Keratinocyte (primary cell): ENCODE measurements at regions not wholly inside any gene's neighbourhood (a gene's known extent, or its start where the extent isn't known, plus 50 kb on each side); places are given as distances from the start of the nearest gene placed in this dataset.

Experiments
- DNase-seq: peaks from one replicate; pipeline ENCODE4 v3.0.0-alpha.2; 2011; ENCODE audit warnings: low read depth, missing footprints, low spot score
- FAIRE-seq: peaks from 2 replicates; lab custom pipeline; 2011; peaks lifted over from hg19 to GRCh38; lab: Jason Lieb, UNC
- H2AFZ ChIP-seq: 2 replicates; pipeline ENCODE4 v1.6.0; 2012; ENCODE audit warnings: low read length, control low read depth, inconsistent platforms; ENCODE audit not compliant: control insufficient read depth
- H3K27ac ChIP-seq: 2 replicates; pipeline ENCODE4 v1.5.1; 2011; ENCODE audit warnings: low read length; ENCODE audit not compliant: control insufficient read depth, insufficient read depth
- H3K27me3 ChIP-seq: 3 replicates; pipeline ENCODE4 v1.6.0; 2011; ENCODE audit warnings: low read length; ENCODE audit not compliant: control insufficient read depth, insufficient read depth; ENCODE audit errors: extremely low read depth
- H3K36me3 ChIP-seq, 2 experiments: 2 replicates in 1 of 2; 3 replicates in 1 of 2; pipeline ENCODE4 v1.5.1; 2011; ENCODE audit warnings: low read length in 2 of 2, mild to moderate bottlenecking in 1 of 2; ENCODE audit not compliant: control insufficient read depth in 2 of 2, insufficient read depth in 2 of 2; ENCODE audit errors: extremely low read depth in 1 of 2
- H3K4me1 ChIP-seq: 3 replicates; pipeline ENCODE4 v1.5.1; 2011; ENCODE audit warnings: low read length; ENCODE audit not compliant: control insufficient read depth, insufficient read depth; ENCODE audit errors: extremely low read depth
- H3K4me2 ChIP-seq: 3 replicates; pipeline ENCODE4 v1.6.0; 2011; ENCODE audit warnings: low read depth, low read length; ENCODE audit not compliant: control insufficient read depth, insufficient read depth; ENCODE audit errors: extremely low read depth
- H3K4me3 ChIP-seq, 3 experiments: fragments of 200-600 bp in 1 of 3; sonication (generic) in 1 of 3; 2 replicates in 2 of 3; 3 replicates in 1 of 3; pipeline ENCODE4 v1.5.1; 2011 to 2016; ENCODE audit warnings: low read length in 3 of 3, mild to moderate bottlenecking in 3 of 3, control low read depth in 2 of 3, inconsistent platforms in 1 of 3, low read depth in 1 of 3, mixed read lengths in 1 of 3, mixed run types in 1 of 3, moderate library complexity in 1 of 3; ENCODE audit not compliant: control insufficient read depth in 2 of 3, insufficient read depth in 2 of 3; ENCODE audit errors: extremely low read depth in 1 of 3
- H3K79me2 ChIP-seq: 2 replicates; pipeline ENCODE4 v1.6.0; 2012; ENCODE audit warnings: low read length; ENCODE audit not compliant: control insufficient read depth, insufficient read depth
- H3K9ac ChIP-seq: 3 replicates; pipeline ENCODE4 v1.6.0; 2011; ENCODE audit warnings: low read length; ENCODE audit not compliant: control insufficient read depth, insufficient read depth; ENCODE audit errors: extremely low read depth
- H3K9me1 ChIP-seq: 3 replicates; pipeline ENCODE4 v1.6.0; 2011; ENCODE audit warnings: low read length; ENCODE audit not compliant: control insufficient read depth, insufficient read depth; ENCODE audit errors: extremely low read depth
- H3K9me3 ChIP-seq: 2 replicates; pipeline ENCODE4 v1.5.1; 2012; ENCODE audit warnings: low read depth, low read length; ENCODE audit not compliant: control insufficient read depth
- H4K20me1 ChIP-seq: 3 replicates; pipeline ENCODE4 v1.6.0; 2011; ENCODE audit warnings: low read length; ENCODE audit not compliant: control insufficient read depth, insufficient read depth; ENCODE audit errors: extremely low read depth
- EZH2 ChIP-seq: IDR thresholded peaks from one replicate; pipeline ENCODE4 v1.6.1; 2012; ENCODE audit warnings: inconsistent platforms, mild to moderate bottlenecking, low read length, moderate library complexity
- dilution Hi-C: fragments of 300-500 bp; cut with MboI; formaldehyde crosslinking; loops from one replicate; pipeline ENCODE4 v1.7.0; 2020; ENCODE audit warnings: low sequenced_read_pairs; ENCODE audit not compliant: extremely low pct_ligation_motif_present
- TF ChIP-seq, protein P1 (sequence below), 3 experiments: IDR thresholded peaks in 1 of 3; conservative IDR thresholded peaks in 1 of 3; optimal IDR thresholded peaks in 1 of 3; 2 replicates in 2 of 3; 3 replicates in 1 of 3; pipeline versions ENCODE3 to v1.5.1; 2011; ENCODE audit warnings: low read length in 3 of 3, mild to moderate bottlenecking in 3 of 3, moderate library complexity in 2 of 3, control low read depth in 1 of 3, inconsistent platforms in 1 of 3; ENCODE audit not compliant: insufficient read depth in 2 of 3; ENCODE audit errors: extremely low read depth in 1 of 3

DNA sequence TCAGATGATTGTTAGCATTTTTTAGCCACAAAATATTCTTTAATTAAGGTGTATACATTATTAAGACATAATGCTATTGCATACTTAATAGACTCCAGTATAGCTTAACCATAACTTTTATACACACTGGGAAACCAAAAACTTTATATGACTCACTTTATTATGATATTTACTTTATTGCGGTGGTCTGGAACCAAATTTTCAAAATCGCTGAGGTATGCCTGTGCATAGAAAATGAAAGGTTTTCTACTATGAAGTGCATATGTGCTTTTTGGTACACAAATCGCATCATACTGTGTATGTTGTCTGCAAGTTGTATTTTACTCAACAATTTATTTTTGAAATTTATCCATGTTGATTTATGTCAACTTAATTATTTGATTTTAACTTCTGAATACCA is 875.1 kb downstream of the SLC4A3 start:
- H3K9ac ChIP-seq: no peak overlapping the region
- no peak for FAIRE-seq
- no peak overlapping the region for H3K27ac ChIP-seq
- no peaks in the 10 kb centered on the region for H3K36me3 ChIP-seq
- H3K9me1 ChIP-seq: no peaks in the 10 kb centered on the region
- H3K4me3 ChIP-seq: no peak overlapping the region
- no peaks in the 10 kb centered on the region for H3K9me3 ChIP-seq
- H3K4me1 ChIP-seq: peaks cover 30% of the 10 kb centered on the region
- no peak overlapping the region for H2AFZ ChIP-seq
- H4K20me1 ChIP-seq: no peaks in the 10 kb centered on the region
- no peaks in the 10 kb centered on the region for H3K79me2 ChIP-seq
- TF ChIP-seq, protein P1, sequence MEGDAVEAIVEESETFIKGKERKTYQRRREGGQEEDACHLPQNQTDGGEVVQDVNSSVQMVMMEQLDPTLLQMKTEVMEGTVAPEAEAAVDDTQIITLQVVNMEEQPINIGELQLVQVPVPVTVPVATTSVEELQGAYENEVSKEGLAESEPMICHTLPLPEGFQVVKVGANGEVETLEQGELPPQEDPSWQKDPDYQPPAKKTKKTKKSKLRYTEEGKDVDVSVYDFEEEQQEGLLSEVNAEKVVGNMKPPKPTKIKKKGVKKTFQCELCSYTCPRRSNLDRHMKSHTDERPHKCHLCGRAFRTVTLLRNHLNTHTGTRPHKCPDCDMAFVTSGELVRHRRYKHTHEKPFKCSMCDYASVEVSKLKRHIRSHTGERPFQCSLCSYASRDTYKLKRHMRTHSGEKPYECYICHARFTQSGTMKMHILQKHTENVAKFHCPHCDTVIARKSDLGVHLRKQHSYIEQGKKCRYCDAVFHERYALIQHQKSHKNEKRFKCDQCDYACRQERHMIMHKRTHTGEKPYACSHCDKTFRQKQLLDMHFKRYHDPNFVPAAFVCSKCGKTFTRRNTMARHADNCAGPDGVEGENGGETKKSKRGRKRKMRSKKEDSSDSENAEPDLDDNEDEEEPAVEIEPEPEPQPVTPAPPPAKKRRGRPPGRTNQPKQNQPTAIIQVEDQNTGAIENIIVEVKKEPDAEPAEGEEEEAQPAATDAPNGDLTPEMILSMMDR (optimal IDR thresholded peaks at IDR 0.05 in 1 of 3, IDR thresholded peaks at IDR 0.05 in 1 of 3, conservative IDR thresholded peaks at IDR 0.05 in 1 of 3; ENCODE audit: extremely low read depth in 1 of 3, insufficient read depth in 2 of 3, low read length in 3 of 3): no peak
- no peak for TF ChIP-seq EZH2
- dilution Hi-C loops: no loop called here
- no peaks in the 10 kb centered on the region for H3K27me3 ChIP-seq
- H3K4me2 ChIP-seq: no peak overlapping the region
- no peak for DNase-seq

DNA sequence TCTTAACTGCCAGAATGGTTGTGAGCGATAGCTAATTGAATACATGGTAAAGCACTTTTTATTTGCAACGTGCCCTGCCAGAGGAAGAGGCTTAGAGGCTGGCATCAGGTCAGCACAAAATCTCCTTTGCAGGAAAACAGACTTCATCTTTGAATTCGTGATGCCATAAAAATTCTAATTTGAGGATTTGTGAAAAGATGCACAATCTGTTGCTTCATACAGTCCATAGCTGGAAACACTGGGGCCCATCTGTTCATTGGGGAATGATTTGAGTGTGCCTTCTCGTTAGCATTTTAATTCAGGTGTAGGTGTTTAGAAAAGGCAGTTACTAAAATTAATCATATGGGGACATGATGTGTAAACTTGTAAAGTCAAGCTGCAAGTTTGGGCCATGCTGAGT is 876.0 kb downstream of the SLC4A3 start:
- dilution Hi-C loops: no loop called here
- Histone ChIP-seq H3K9ac (no peak overlapping the region), H3K4me1 (peaks cover 30% of the 10 kb centered on the region), H3K36me3 (no peaks in the 10 kb centered on the region), H3K4me2 (no peak overlapping the region), H3K9me1 (no peaks in the 10 kb centered on the region), H3K79me2 (no peaks in the 10 kb centered on the region), H2AFZ (no peak overlapping the region), H3K27ac (no peak overlapping the region), H4K20me1 (no peaks in the 10 kb centered on the region), H3K27me3 (no peaks in the 10 kb centered on the region), H3K4me3 (no peak overlapping the region), H3K9me3 (no peaks in the 10 kb centered on the region)
- no peak for FAIRE-seq
- no peak for DNase-seq
- TF ChIP-seq EZH2: no peak
- TF ChIP-seq, protein P1 (optimal IDR thresholded peaks at IDR 0.05 in 1 of 3, IDR thresholded peaks at IDR 0.05 in 1 of 3, conservative IDR thresholded peaks at IDR 0.05 in 1 of 3; ENCODE audit: extremely low read depth in 1 of 3, insufficient read depth in 2 of 3, low read length in 3 of 3): no peak
